SK-N-SH (cell line): ENCODE measurements at regions not wholly inside any gene's neighbourhood (a gene's known extent, or its start where the extent isn't known, plus 50 kb on each side); places are given as distances from the start of the nearest gene placed in this dataset.

Experiments used
- CTCF ChIA-PET: fragments of 300-600, 350-600 bp; formaldehyde crosslinking; extraction: SDS; loops from one replicate; lab custom pipeline; 2021; lab: Yijun Ruan, JAX
- POLR2A ChIA-PET: fragments of 350-600 bp; sonication (Branson Sonifier 250); formaldehyde crosslinking; extraction: SDS; loops from one replicate; lab custom pipeline; 2020; ENCODE audit warnings: antibody characterized with exemption, inconsistent platforms; lab: Yijun Ruan, JAX
- DNase-seq: peaks from one replicate; pipeline ENCODE4 v3.0.0; 2012
- H2AFZ ChIP-seq: fragments of 200-600 bp; sonication (generic); 2 replicates; pipeline ENCODE4 v1.8.1; 2016; ENCODE audit warnings: antibody characterized with exemption, mild to moderate bottlenecking, low read depth
- H3F3A ChIP-seq: fragments of 200-600 bp; sonication (generic); replicated peaks from 2 replicates; pipeline ENCODE3; 2016; ENCODE audit warnings: antibody characterized with exemption, mild to moderate bottlenecking; ENCODE audit not compliant: insufficient read depth
- H3K27ac ChIP-seq, 2 experiments: fragments of 200-500 bp in 1 of 2; fragments of 200-600 bp in 1 of 2; sonication (Bioruptor generic) in 1 of 2; sonication (generic), shearing (Covaris generic) in 1 of 2; 2 replicates each; pipeline versions ENCODE4 v1.5.1 to v1.6.1; 2014 to 2016; ENCODE audit warnings: low read depth in 2 of 2, inconsistent platforms in 1 of 2, low read length in 1 of 2, mild to moderate bottlenecking in 1 of 2, mixed read lengths in 1 of 2
- H3K27me3 ChIP-seq: fragments of 200-600 bp; sonication (generic), shearing (Covaris generic); 2 replicates; pipeline ENCODE4 v1.6.1; 2016; ENCODE audit warnings: mixed run types; ENCODE audit not compliant: insufficient read depth
- H3K36me3 ChIP-seq, 2 experiments: fragments of 200-500 bp in 1 of 2; fragments of 200-600 bp in 1 of 2; sonication (Bioruptor generic) in 1 of 2; sonication (generic) in 1 of 2; replicated peaks in 1 of 2; 2 replicates each; pipeline versions ENCODE3 to v1.5.1; 2014 to 2016; ENCODE audit warnings: low read length in 1 of 2, mild to moderate bottlenecking in 1 of 2; ENCODE audit not compliant: insufficient read depth in 2 of 2, control insufficient read depth in 1 of 2
- H3K4me1 ChIP-seq, 2 experiments: fragments of 200-500 bp in 1 of 2; fragments of 200-600 bp in 1 of 2; sonication (Bioruptor generic) in 1 of 2; sonication (generic), shearing (Covaris generic) in 1 of 2; 2 replicates each; pipeline versions ENCODE4 v1.5.1 to v1.6.1; 2014 to 2016; ENCODE audit warnings: low read depth in 1 of 2, low read length in 1 of 2, mixed run types in 1 of 2; ENCODE audit not compliant: insufficient read depth in 2 of 2, control insufficient read depth in 1 of 2
- H3K4me2 ChIP-seq: fragments of 200-600 bp; sonication (generic), shearing (Covaris generic); 2 replicates; pipeline ENCODE4 v1.6.1; 2017; ENCODE audit warnings: mixed run types
- H3K4me3 ChIP-seq, 2 experiments: fragments of 200-500 bp in 1 of 2; fragments of 200-600 bp in 1 of 2; sonication (Bioruptor generic) in 1 of 2; sonication (generic), shearing (Covaris generic) in 1 of 2; 2 replicates each; pipeline versions ENCODE4 v1.5.1 to v1.8.1; 2014 to 2016; ENCODE audit warnings: low read depth in 2 of 2, inconsistent platforms in 1 of 2, low read length in 1 of 2, mild to moderate bottlenecking in 1 of 2, mixed read lengths in 1 of 2, moderate library complexity in 1 of 2
- H3K79me2 ChIP-seq: fragments of 200-600 bp; sonication (generic); 2 replicates; pipeline ENCODE4 v1.8.1; 2017; ENCODE audit warnings: mild to moderate bottlenecking; ENCODE audit not compliant: insufficient read depth
- H3K9ac ChIP-seq: fragments of 200-600 bp; sonication (generic); 2 replicates; pipeline ENCODE4 v1.6.1; 2017; ENCODE audit warnings: mixed run types
- H3K9me2 ChIP-seq: fragments of 200-600 bp; sonication (generic); 2 replicates; pipeline ENCODE4 v1.6.1; 2017; ENCODE audit warnings: mixed run types
- H3K9me3 ChIP-seq: fragments of 200-600 bp; sonication (generic); 2 replicates; pipeline ENCODE4 v1.6.1; 2017; ENCODE audit warnings: mixed run types, mild to moderate bottlenecking, moderate library complexity
- H4K20me1 ChIP-seq: fragments of 200-600 bp; sonication (generic); 2 replicates; pipeline ENCODE4 v1.6.1; 2017; ENCODE audit warnings: mild to moderate bottlenecking, mixed run types; ENCODE audit not compliant: insufficient read depth
- CTCF ChIP-seq: fragments of 200-600 bp; sonication (generic); IDR thresholded peaks from 2 replicates; pipeline ENCODE4 v1.6.1; 2017; ENCODE audit warnings: antibody characterized with exemption, mild to moderate bottlenecking, moderate library complexity
- ELF1 ChIP-seq: IDR thresholded peaks from 2 replicates; pipeline ENCODE4 v1.4.0; 2012
- EP300 ChIP-seq, 2 experiments: IDR thresholded peaks; 2 replicates each; pipeline versions ENCODE4 v1.4.0 to v1.6.1; 2012; ENCODE audit warnings: borderline replicate concordance in 1 of 2, low read depth in 1 of 2, low read length in 1 of 2
- FOXM1 ChIP-seq: IDR thresholded peaks from 2 replicates; pipeline ENCODE4 v1.4.0; 2012; ENCODE audit warnings: low read depth, mild to moderate bottlenecking
- GABPA ChIP-seq: IDR thresholded peaks from 2 replicates; pipeline ENCODE4 v1.4.0; 2012; ENCODE audit warnings: low read depth, mild to moderate bottlenecking
- GATA2 ChIP-seq: sonication (generic); formaldehyde crosslinking; IDR thresholded peaks from 2 replicates; pipeline ENCODE4 v1.5.0; 2020; ENCODE audit warnings: mild to moderate bottlenecking, missing genetic modification reagents
- MAX ChIP-seq: IDR thresholded peaks from 2 replicates; pipeline ENCODE4 v1.4.0; 2012; ENCODE audit warnings: low read depth
- NFIC ChIP-seq: IDR thresholded peaks from 2 replicates; pipeline ENCODE4 v1.4.0; 2012; ENCODE audit warnings: borderline replicate concordance
- POLR2AphosphoS5 ChIP-seq: IDR thresholded peaks from 2 replicates; pipeline ENCODE4 v1.6.1; 2012; ENCODE audit warnings: low read depth, low read length
- RXRA ChIP-seq: IDR thresholded peaks from 2 replicates; pipeline ENCODE4 v1.4.0; 2012; ENCODE audit warnings: low read depth, mild to moderate bottlenecking, borderline replicate concordance
- SIN3A ChIP-seq: IDR thresholded peaks from 2 replicates; pipeline ENCODE4 v1.6.1; 2012; ENCODE audit warnings: low read depth, mild to moderate bottlenecking, low read length, moderate library complexity, borderline replicate concordance
- SMC3 ChIP-seq: IDR thresholded peaks from 2 replicates; pipeline ENCODE4 v1.6.1; 2012; ENCODE audit warnings: low read depth, low read length, improper control_type of control experiment
- YY1 ChIP-seq: IDR thresholded peaks from 2 replicates; pipeline ENCODE4 v1.4.0; 2012; ENCODE audit warnings: low read depth, mild to moderate bottlenecking
- WGBS: methylation state at CpG from one replicate; pipeline ENCODE4 v1.1.6; 2017; ENCODE audit warnings: low lambda C conversion rate; 5-methylcytosine and 5-hydroxymethylcytosine counted together
- TF ChIP-seq, protein P1 (sequence below): IDR thresholded peaks from 2 replicates; pipeline ENCODE4; 2012
- TF ChIP-seq, protein P2 (sequence below): IDR thresholded peaks from 2 replicates; pipeline ENCODE4 v1.4.0; 2012; ENCODE audit warnings: low read depth, borderline replicate concordance

- Histone ChIP-seq H4K20me1 (no peaks in the 10 kb centered on the region), H3K4me1 (peaks cover 0 to 9% of the 10 kb centered on the region in 2 experiments; a peak in 3 of 4 replicates), H3F3A (no peaks in the 10 kb centered on the region), H3K9me3 (no peaks in the 10 kb centered on the region), H3K4me3 (no peak overlapping the region), H3K79me2 (no peaks in the 10 kb centered on the region), H3K36me3 (no peaks in the 10 kb centered on the region), H3K4me2 (no peak overlapping the region), H3K27me3 (no peaks in the 10 kb centered on the region), H3K9ac (no peak overlapping the region), H3K9me2 (no peaks in the 10 kb centered on the region), H3K27ac (no peak overlapping the region), H2AFZ (no peak overlapping the region)
- POLR2A ChIA-PET = no interaction called here
- no peak for DNase-seq
- WGBS = 54% methylated on average over 17 of the region's 17 CpGs
- TF ChIP-seq FOXM1 (no peak), RXRA (no peak), ELF1 (no peak), GATA2 (CRISPR knock-in tag) (no peak), EP300 (IDR thresholded peaks at IDR 0.05; ENCODE audit: borderline replicate concordance in 1 of 2, low read depth in 1 of 2, low read length in 1 of 2) (no peak), SMC3 (no peak), POLR2AphosphoS5 (no peak), CTCF (no peak), MAX (no peak), SIN3A (no peak), GABPA (no peak), YY1 (no peak), NFIC (no peak)
- TF ChIP-seq, protein P1, sequence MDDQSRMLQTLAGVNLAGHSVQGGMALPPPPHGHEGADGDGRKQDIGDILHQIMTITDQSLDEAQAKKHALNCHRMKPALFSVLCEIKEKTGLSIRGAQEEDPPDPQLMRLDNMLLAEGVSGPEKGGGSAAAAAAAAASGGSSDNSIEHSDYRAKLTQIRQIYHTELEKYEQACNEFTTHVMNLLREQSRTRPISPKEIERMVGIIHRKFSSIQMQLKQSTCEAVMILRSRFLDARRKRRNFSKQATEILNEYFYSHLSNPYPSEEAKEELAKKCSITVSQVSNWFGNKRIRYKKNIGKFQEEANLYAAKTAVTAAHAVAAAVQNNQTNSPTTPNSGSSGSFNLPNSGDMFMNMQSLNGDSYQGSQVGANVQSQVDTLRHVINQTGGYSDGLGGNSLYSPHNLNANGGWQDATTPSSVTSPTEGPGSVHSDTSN = no peak
- TF ChIP-seq, protein P2, sequence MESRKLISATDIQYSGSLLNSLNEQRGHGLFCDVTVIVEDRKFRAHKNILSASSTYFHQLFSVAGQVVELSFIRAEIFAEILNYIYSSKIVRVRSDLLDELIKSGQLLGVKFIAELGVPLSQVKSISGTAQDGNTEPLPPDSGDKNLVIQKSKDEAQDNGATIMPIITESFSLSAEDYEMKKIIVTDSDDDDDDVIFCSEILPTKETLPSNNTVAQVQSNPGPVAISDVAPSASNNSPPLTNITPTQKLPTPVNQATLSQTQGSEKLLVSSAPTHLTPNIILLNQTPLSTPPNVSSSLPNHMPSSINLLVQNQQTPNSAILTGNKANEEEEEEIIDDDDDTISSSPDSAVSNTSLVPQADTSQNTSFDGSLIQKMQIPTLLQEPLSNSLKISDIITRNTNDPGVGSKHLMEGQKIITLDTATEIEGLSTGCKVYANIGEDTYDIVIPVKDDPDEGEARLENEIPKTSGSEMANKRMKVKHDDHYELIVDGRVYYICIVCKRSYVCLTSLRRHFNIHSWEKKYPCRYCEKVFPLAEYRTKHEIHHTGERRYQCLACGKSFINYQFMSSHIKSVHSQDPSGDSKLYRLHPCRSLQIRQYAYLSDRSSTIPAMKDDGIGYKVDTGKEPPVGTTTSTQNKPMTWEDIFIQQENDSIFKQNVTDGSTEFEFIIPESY = no peak
- CTCF ChIA-PET = interaction anchor here (0.7 kb wide), 1 partner anchor 54 kb away, joined by 3 read pairs; no protein-coding TSS in a partner anchor
Measured at GRCh38 chr16:54628796-54629625, 301.7 kb upstream of the IRX5 start.
